Endothelial cell of umbilical vein (primary cell): ENCODE measurements at regions not wholly inside any gene's neighbourhood (a gene's known extent, or its start where the extent isn't known, plus 50 kb on each side); places are given as distances from the start of the nearest gene placed in this dataset.

ENCODE experiments used
- BruUV-seq: library from RNA; stranded (reverse); fragments of 400-500 nt; replicated peaks from 2 replicates; lab custom pipeline; 2021; lab: Mats Ljungman, UMichigan
- CTCF ChIA-PET: fragments of 300-600, 350-600 bp; sonication (Branson Sonifier 250); formaldehyde crosslinking; loops from one replicate; lab custom pipeline; 2021; ENCODE audit warnings: antibody characterized with exemption, inconsistent platforms; lab: Charles Lee
- POLR2A ChIA-PET: fragments of 300-600, 350-600 bp; sonication (Branson Sonifier 250); formaldehyde crosslinking; loops from one replicate; lab custom pipeline; 2021; ENCODE audit warnings: antibody characterized with exemption, inconsistent platforms; lab: Charles Lee
- DNase-seq: peaks from one replicate; pipeline ENCODE4 v3.0.0-alpha.2; 2011; ENCODE audit warnings: low read depth, low spot score
- FAIRE-seq: peaks from 2 replicates; lab custom pipeline; 2011; peaks lifted over from hg19 to GRCh38; lab: Jason Lieb, UNC
- H2AFZ ChIP-seq: 2 replicates; pipeline ENCODE4 v1.6.0; 2012; ENCODE audit warnings: low read depth, low read length, control low read depth, inconsistent platforms
- H3K27ac ChIP-seq: 2 replicates; pipeline ENCODE4 v1.5.1; 2011; ENCODE audit warnings: low read depth, mild to moderate bottlenecking, control low read depth, low read length, moderate library complexity; ENCODE audit not compliant: insufficient read depth
- H3K27me3 ChIP-seq, 2 experiments: 2 replicates each; pipeline versions ENCODE4 v1.6.0 to v1.6.1; 2011; ENCODE audit warnings: low read length in 2 of 2, mixed read lengths in 1 of 2; ENCODE audit not compliant: control insufficient read depth in 2 of 2, insufficient read depth in 2 of 2
- H3K36me3 ChIP-seq, 2 experiments: 2 replicates in 1 of 2; 3 replicates in 1 of 2; pipeline ENCODE4 v1.5.1; 2011; ENCODE audit warnings: low read length in 2 of 2, mild to moderate bottlenecking in 1 of 2, moderate library complexity in 1 of 2; ENCODE audit not compliant: control insufficient read depth in 2 of 2, insufficient read depth in 2 of 2; ENCODE audit errors: extremely low read depth in 1 of 2
- H3K4me1 ChIP-seq: 3 replicates; pipeline ENCODE4 v1.5.1; 2011; ENCODE audit warnings: mild to moderate bottlenecking, low read length; ENCODE audit not compliant: control insufficient read depth, insufficient read depth; ENCODE audit errors: extremely low read depth
- H3K4me2 ChIP-seq: 2 replicates; pipeline ENCODE4 v1.6.1; 2011; ENCODE audit warnings: low read length, control low read depth, mixed read lengths; ENCODE audit not compliant: insufficient read depth
- H3K4me3 ChIP-seq, 3 experiments: fragments of 200-600 bp in 1 of 3; sonication (generic), shearing (Covaris generic) in 1 of 3; replicated peaks in 1 of 3; 2 replicates each; pipeline ENCODE4 v1.5.1; 2011 to 2016; ENCODE audit warnings: control low read depth in 3 of 3, low read length in 3 of 3, mild to moderate bottlenecking in 2 of 3, inconsistent platforms in 1 of 3, low read depth in 1 of 3, moderate library complexity in 1 of 3; ENCODE audit not compliant: insufficient read depth in 1 of 3
- H3K79me2 ChIP-seq: 2 replicates; pipeline ENCODE4 v1.6.0; 2012; ENCODE audit warnings: low read length, inconsistent platforms; ENCODE audit not compliant: control insufficient read depth, insufficient read depth
- H3K9ac ChIP-seq: replicated peaks from 2 replicates; pipeline ENCODE3; 2011; ENCODE audit warnings: low read length, control low read depth; ENCODE audit not compliant: insufficient read depth; ENCODE audit errors: extremely low read depth
- H3K9me1 ChIP-seq: replicated peaks from 3 replicates; pipeline ENCODE4 v1.6.0; 2011; ENCODE audit warnings: mild to moderate bottlenecking, low read length; ENCODE audit not compliant: control insufficient read depth, insufficient read depth; ENCODE audit errors: extremely low read depth
- H3K9me3 ChIP-seq: replicated peaks from 2 replicates; pipeline ENCODE4 v1.5.1; 2012; ENCODE audit warnings: low read length, inconsistent platforms; ENCODE audit not compliant: control insufficient read depth, insufficient read depth
- H4K20me1 ChIP-seq: replicated peaks from 2 replicates; pipeline ENCODE3; 2011; ENCODE audit warnings: mild to moderate bottlenecking, low read length; ENCODE audit not compliant: control insufficient read depth, insufficient read depth; ENCODE audit errors: extremely low read depth
- CTCF ChIP-seq, 2 donors: IDR thresholded peaks; 1 replicate in 1 of 2; 2 replicates in 1 of 2; pipeline ENCODE4 v1.5.1; 2011; ENCODE audit warnings: low read length in 2 of 2, mild to moderate bottlenecking in 2 of 2, moderate library complexity in 2 of 2, control low read depth in 1 of 2, inconsistent platforms in 1 of 2, low read depth in 1 of 2; ENCODE audit not compliant: insufficient read depth in 1 of 2; ENCODE audit errors: extremely low read depth in 1 of 2
- EZH2 ChIP-seq: IDR thresholded peaks from 2 replicates; pipeline ENCODE4 v1.6.1; 2012; ENCODE audit warnings: borderline replicate concordance, low read depth, mild to moderate bottlenecking, moderate library complexity, low read length, inconsistent platforms; ENCODE audit not compliant: severe bottlenecking
- FOS ChIP-seq: IDR thresholded peaks from 2 replicates; pipeline ENCODE4 v1.6.1; 2011; ENCODE audit warnings: mild to moderate bottlenecking, low read length, moderate library complexity, borderline replicate concordance; ENCODE audit not compliant: insufficient read depth
- GATA2 ChIP-seq: IDR thresholded peaks from 2 replicates; pipeline ENCODE4 v1.7.0; 2011; ENCODE audit warnings: low read depth, mild to moderate bottlenecking, moderate library complexity, mixed read lengths, low read length; ENCODE audit not compliant: insufficient read length, insufficient read depth
- JUN ChIP-seq: IDR thresholded peaks from 2 replicates; pipeline ENCODE4 v1.6.1; 2011; ENCODE audit warnings: borderline replicate concordance, low read depth; ENCODE audit not compliant: insufficient read length, insufficient read depth
- MAX ChIP-seq: IDR thresholded peaks from 2 replicates; pipeline ENCODE4 v1.6.1; 2011; ENCODE audit not compliant: insufficient read depth, insufficient read length
- MYC ChIP-seq: IDR thresholded peaks from one replicate; pipeline ENCODE4 v1.6.1; 2011; ENCODE audit warnings: mild to moderate bottlenecking, low read depth, low read length
- POLR2AphosphoS5 ChIP-seq: IDR thresholded peaks from 2 replicates; pipeline ENCODE4 v1.6.1; 2012; ENCODE audit warnings: low read depth, mild to moderate bottlenecking, control low read depth, low read length, moderate library complexity; ENCODE audit not compliant: insufficient read depth
- dilution Hi-C: fragments of 300-500 bp; cut with MboI; formaldehyde crosslinking; loops from one replicate; pipeline ENCODE4 v1.15.0; 2019; ENCODE audit warnings: low sequenced_read_pairs; ENCODE audit not compliant: extremely low pct_ligation_motif_present
- intact Hi-C: fragments of 100-400 bp; cut with micrococcal nuclease; formaldehyde crosslinking; loops from one replicate; pipeline ENCODE4 v1.10.0; 2022

GRCh38 chr6:14272737-14273085 is 155.1 kb downstream of the CD83 start:
- Histone ChIP-seq H3K4me3 (no peak overlapping the region), H4K20me1 (no peaks in the 10 kb centered on the region), H3K79me2 (no peaks in the 10 kb centered on the region), H3K4me1 (no peaks in the 10 kb centered on the region), H3K9me1 (no peaks in the 10 kb centered on the region), H3K4me2 (no peak overlapping the region), H2AFZ (no peak overlapping the region), H3K36me3 (no peaks in the 10 kb centered on the region), H3K27me3 (no peaks in the 10 kb centered on the region), H3K9me3 (peaks cover 12% of the 10 kb centered on the region), H3K9ac (no peak overlapping the region), H3K27ac (no peak overlapping the region)
- DNase-seq = no peak
- ChIA-PET CTCF (no interaction called here), POLR2A (no interaction called here)
- TF ChIP-seq POLR2AphosphoS5 (no peak), MAX (no peak), JUN (no peak), FOS (no peak), EZH2 (no peak), GATA2 (no peak), MYC (no peak), CTCF (IDR thresholded peaks at IDR 0.05; ENCODE audit: extremely low read depth in 1 of 2, insufficient read depth in 1 of 2, low read depth in 1 of 2, low read length in 2 of 2) (no peak)
- dilution Hi-C loops = no loop called here
- intact Hi-C loops = no loop called here
- BruUV-seq = no TSS peak
- no peak for FAIRE-seq
